ENCODE measurements at regions not wholly inside any gene's neighbourhood (a gene's known extent, or its start where the extent isn't known, plus 50 kb on each side); places are given as distances from the start of the nearest gene placed in this dataset.

DNA sequence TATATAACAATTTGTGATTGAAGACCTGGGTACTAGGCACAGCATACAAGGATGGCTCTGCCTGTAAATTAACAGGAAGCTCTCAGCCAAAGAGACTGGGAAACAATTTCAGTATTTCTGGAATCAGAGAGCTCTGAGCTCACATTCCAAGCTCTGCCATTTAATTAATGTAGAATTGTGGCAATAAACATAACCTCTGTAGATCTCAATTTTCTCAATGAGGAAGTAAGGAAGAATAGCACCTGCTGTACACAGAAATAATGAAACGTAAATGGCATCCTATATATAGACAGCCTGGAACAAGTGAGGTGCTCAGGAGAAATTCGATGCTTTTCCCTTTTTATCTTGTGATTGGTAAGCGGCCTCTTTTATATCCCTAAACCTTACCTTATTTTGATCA, 538.5 kb upstream of the JAG1 start:
- Histone ChIP-seq H2BK12ac (ENCODE audit: low read depth, low read length) (no peak overlapping the region), H3K23ac (ENCODE audit: insufficient read length) (no peak overlapping the region), H2BK20ac (ENCODE audit: low read length) (no peak overlapping the region), H2AK5ac (ENCODE audit: low read depth, low read length) (no peak overlapping the region), H3K27ac (ENCODE audit: low read depth, low read length) (no peak overlapping the region), H3K36me3 (ENCODE audit: control insufficient read depth in 2 of 4, insufficient read depth in 4 of 4, low read length in 3 of 4) (no peaks in the 10 kb centered on the region), H3K9me3 (ENCODE audit: insufficient read depth in 2 of 2, low read depth in 1 of 2, low read length in 1 of 2) (no peaks in the 10 kb centered on the region), H2AFZ (ENCODE audit: low read length) (no peak overlapping the region), H3K56ac (replicated peaks; ENCODE audit: insufficient read length, low read depth, low read length) (no peak overlapping the region), H3K4me1 (replicated peaks in 1 of 4; ENCODE audit: control insufficient read depth in 3 of 4, insufficient read depth in 4 of 4, low read length in 3 of 4) (peaks cover 0 to 4% (median 0%) of the 10 kb centered on the region in 4 experiments; a peak in 1 of 7 replicates), H3K79me1 (ENCODE audit: low read depth, low read length) (no peaks in the 10 kb centered on the region), H4K8ac (ENCODE audit: extremely low read depth, insufficient read depth, low read length) (no peak overlapping the region), H2BK5ac (ENCODE audit: low read depth, low read length) (no peak overlapping the region), H3K4me3 (ENCODE audit: extremely low read depth in 1 of 4, insufficient read depth in 2 of 4, low read depth in 3 of 4, low read length in 4 of 4) (no peak overlapping the region), H3K23me2 (ENCODE audit: low read depth, low read length) (no peaks in the 10 kb centered on the region), H3K4me2 (ENCODE audit: insufficient read depth in 1 of 2, low read depth in 2 of 2, low read length in 2 of 2) (no peak overlapping the region), H2BK120ac (replicated peaks; ENCODE audit: low read depth, low read length) (no peak overlapping the region), H3K79me2 (ENCODE audit: control insufficient read depth in 1 of 2, insufficient read depth in 2 of 2, low read length in 2 of 2) (no peaks in the 10 kb centered on the region), H4K20me1 (replicated peaks in 1 of 2; ENCODE audit: control insufficient read depth in 1 of 2, insufficient read depth in 2 of 2, low read length in 2 of 2) (no peaks in the 10 kb centered on the region), H3K4ac (replicated peaks; ENCODE audit: insufficient read length, low read depth, low read length) (no peak overlapping the region), H4K5ac (ENCODE audit: insufficient read length, low read depth, low read length) (no peak overlapping the region), H2BK15ac (ENCODE audit: low read length) (no peak overlapping the region), H4K91ac (replicated peaks; ENCODE audit: insufficient read length, low read length) (no peak overlapping the region), H3K27me3 (replicated peaks in 1 of 4; ENCODE audit: control insufficient read depth in 3 of 4, extremely low read depth in 1 of 4, insufficient read depth in 3 of 4, low read length in 3 of 4) (no peaks in the 10 kb centered on the region; a peak in 1 of 7 replicates), H3K18ac (ENCODE audit: extremely low read depth, low read length) (no peak overlapping the region), H3K9ac (replicated peaks in 1 of 4; ENCODE audit: extremely low read depth in 1 of 4, low read depth in 3 of 4, low read length in 3 of 4) (no peak overlapping the region), H3K14ac (ENCODE audit: insufficient read length) (no peak overlapping the region)
- TF ChIP-seq RFX5 (IDR thresholded peaks at IDR 0.05; ENCODE audit: borderline replicate concordance, low read depth, low read length) (no peak), BCL11A (IDR thresholded peaks at IDR 0.05; ENCODE audit: low read depth in 2 of 2, low read length in 2 of 2) (no peak), MAFK (IDR thresholded peaks at IDR 0.05; ENCODE audit: low read depth, low read length) (no peak), HDAC2 (IDR thresholded peaks at IDR 0.05; ENCODE audit: borderline replicate concordance in 1 of 2, low read depth in 2 of 2, low read length in 2 of 2) (no peak), TCF12 (IDR thresholded peaks at IDR 0.05; ENCODE audit: low read depth, low read length) (no peak), KDM5A (IDR thresholded peaks at IDR 0.05; ENCODE audit: low read length) (no peak), ZNF274 (IDR thresholded peaks at IDR 0.05; ENCODE audit: borderline replicate concordance, extremely low read depth, low read length) (no peak)
- ChIA-PET CTCF (ENCODE audit: partially characterized antibody) (interaction anchor here (1.0 kb wide), 2 partner anchors 331 to 502 kb away, joined by 3 to 4 read pairs; no protein-coding TSS in a partner anchor), POLR2A (ENCODE audit: partially characterized antibody) (no interaction called here)
- 90% methylated on average over 3 of the region's 3 CpGs; no CpG with 5 or more reads in 1 of the 2 experiments for WGBS, 2 experiments (ENCODE audit: extremely low coverage in 1 of 2, insufficient coverage in 1 of 2, insufficient read length in 1 of 2, insufficient replicate concordance in 2 of 2, low coverage in 1 of 2, low lambda C conversion rate in 2 of 2, missing lambda C conversion rate in 1 of 2)
- no peak for DNase-seq (ENCODE audit: low read depth in 1 of 2, low spot score in 2 of 2)
- no peak for FAIRE-seq

Measured in H1 (cell line).